B cell (primary cell): ENCODE measurements at regions not wholly inside any gene's neighbourhood (a gene's known extent, or its start where the extent isn't known, plus 50 kb on each side); places are given as distances from the start of the nearest gene placed in this dataset.

Experiments used
- ATAC-seq: fragments of 200-7000 bp; cut with Tn5 transposase; one replicate; pipeline ENCODE4 v1.10.0; 2021; ENCODE audit warnings: low read depth, mild to moderate bottlenecking, moderate number of reproducible peaks, moderate library complexity
- CTCF ChIA-PET: fragments of 350-600 bp; sonication (Branson Sonifier 250); formaldehyde crosslinking; loops from one replicate; lab custom pipeline; 2021; ENCODE audit warnings: antibody characterized with exemption, inconsistent platforms; lab: Charles Lee
- POLR2A ChIA-PET: fragments of 350-600 bp; sonication (Branson Sonifier 250); formaldehyde crosslinking; loops from one replicate; lab custom pipeline; 2021; ENCODE audit warnings: antibody characterized with exemption; lab: Charles Lee
- DNase-seq: peaks from one replicate; pipeline ENCODE4 v3.0.0; 2013
- H2AFZ ChIP-seq: 2 replicates; pipeline ENCODE4 v1.6.1; 2012; ENCODE audit warnings: mild to moderate bottlenecking, low read depth, low read length; ENCODE audit not compliant: insufficient read depth, poor library complexity, severe bottlenecking
- H3K27ac ChIP-seq, 2 donors: 1 replicate in 1 of 2; 2 replicates in 1 of 2; pipeline ENCODE4 v1.5.1; 2012 to 2013; ENCODE audit warnings: low read length in 2 of 2, mild to moderate bottlenecking in 2 of 2, moderate library complexity in 1 of 2
- H3K27me3 ChIP-seq, 4 experiments: fragments of 200-600 bp in 1 of 4; sonication (generic) in 1 of 4; replicated peaks in 1 of 4; 1 replicate in 2 of 4; 2 replicates in 2 of 4; pipeline versions ENCODE4 v1.6.1 to v1.7.0; 2013 to 2016; ENCODE audit warnings: low read length in 3 of 4, mild to moderate bottlenecking in 2 of 4, mixed read lengths in 1 of 4, moderate library complexity in 1 of 4; ENCODE audit not compliant: insufficient read depth in 4 of 4, control insufficient read depth in 3 of 4; ENCODE audit errors: control extremely low read depth in 1 of 4
- H3K36me3 ChIP-seq, 2 experiments: replicated peaks in 1 of 2; 1 replicate in 1 of 2; 2 replicates in 1 of 2; pipeline versions ENCODE4 v1.6.1 to v1.7.1; 2013; ENCODE audit warnings: low read length in 1 of 2; ENCODE audit not compliant: insufficient read depth in 2 of 2, control insufficient read depth in 1 of 2; ENCODE audit errors: control extremely low read depth in 1 of 2, extremely low read depth in 1 of 2
- H3K4me1 ChIP-seq, 2 donors: fragments of 200-600 bp in 1 of 2; sonication (generic) in 1 of 2; 1 replicate in 1 of 2; 2 replicates in 1 of 2; pipeline versions ENCODE4 v1.5.1 to v1.6.1; 2013 to 2017; ENCODE audit warnings: low read length in 2 of 2; ENCODE audit not compliant: control insufficient read depth in 2 of 2, insufficient read depth in 2 of 2
- H3K4me2 ChIP-seq: replicated peaks from 2 replicates; pipeline ENCODE3; 2012; ENCODE audit warnings: mild to moderate bottlenecking, low read depth, low read length; ENCODE audit not compliant: poor library complexity, severe bottlenecking
- H3K4me3 ChIP-seq, 5 experiments: fragments of 200-600 bp in 1 of 5; sonication (generic) in 1 of 5; 1 replicate in 3 of 5; 2 replicates in 2 of 5; pipeline versions ENCODE4 v1.5.1 to v1.7.0; 2011 to 2016; ENCODE audit warnings: low read length in 4 of 5, mild to moderate bottlenecking in 4 of 5, low read depth in 2 of 5, control low read depth in 1 of 5, moderate library complexity in 1 of 5; ENCODE audit not compliant: insufficient read depth in 1 of 5; ENCODE audit errors: control extremely low read depth in 1 of 5, extremely low read depth in 1 of 5
- H3K79me2 ChIP-seq: fragments of 200-600 bp; sonication (generic); one replicate; pipeline ENCODE4 v1.6.0; 2016; ENCODE audit warnings: low read length; ENCODE audit not compliant: control insufficient read depth, insufficient read depth
- H3K9ac ChIP-seq: fragments of 200-600 bp; sonication (generic); 2 replicates; pipeline ENCODE4 v1.6.1; 2017; ENCODE audit warnings: mild to moderate bottlenecking, low read length, moderate library complexity
- H3K9me3 ChIP-seq, 3 donors: one replicate each; pipeline versions ENCODE4 v1.6.1 to v1.7.1; 2013; ENCODE audit warnings: low read length in 2 of 3; ENCODE audit not compliant: control insufficient read depth in 2 of 3, insufficient read depth in 1 of 3; ENCODE audit errors: control extremely low read depth in 1 of 3
- H4K20me1 ChIP-seq: 2 replicates; pipeline ENCODE4 v1.6.0; 2012; ENCODE audit warnings: mild to moderate bottlenecking, low read length; ENCODE audit not compliant: insufficient read depth, control insufficient read depth, poor library complexity, severe bottlenecking
- H3K27ac Mint-ChIP-seq: one replicate; pipeline ENCODE4 v1.8.0; 2021; ENCODE audit warnings: mixed read lengths
- H3K27me3 Mint-ChIP-seq: one replicate; pipeline ENCODE4 v1.8.0; 2021; ENCODE audit warnings: mixed read lengths
- H3K4me1 Mint-ChIP-seq: one replicate; pipeline ENCODE4 v1.8.0; 2021; ENCODE audit warnings: mixed read lengths
- H3K4me3 Mint-ChIP-seq: one replicate; pipeline ENCODE4 v1.8.0; 2021; ENCODE audit warnings: mixed read lengths
- H3K9me3 Mint-ChIP-seq: one replicate; pipeline ENCODE4 v1.8.0; 2022; ENCODE audit warnings: mixed read lengths; ENCODE audit not compliant: insufficient read depth
- CTCF ChIP-seq: fragments of 200-600 bp; IDR thresholded peaks from one replicate; pipeline ENCODE4 v1.8.0; 2022; ENCODE audit warnings: antibody characterized with exemption, mild to moderate bottlenecking
- EZH2 ChIP-seq: IDR thresholded peaks from 2 replicates; pipeline ENCODE4 v1.6.1; 2012; ENCODE audit warnings: borderline replicate concordance, low read depth, mild to moderate bottlenecking, moderate library complexity, low read length; ENCODE audit not compliant: insufficient read depth, poor library complexity, severe bottlenecking
- WGBS: methylation state at CpG from one replicate; pipeline ENCODE4 v1.1.5; 2013; ENCODE audit warnings: missing lambda C conversion rate; ENCODE audit not compliant: insufficient coverage; 5-methylcytosine and 5-hydroxymethylcytosine counted together
- intact Hi-C: fragments of 100-400 bp; cut with micrococcal nuclease; formaldehyde crosslinking; loops from one replicate; pipeline ENCODE4 v1.10.0; 2022

DNA sequence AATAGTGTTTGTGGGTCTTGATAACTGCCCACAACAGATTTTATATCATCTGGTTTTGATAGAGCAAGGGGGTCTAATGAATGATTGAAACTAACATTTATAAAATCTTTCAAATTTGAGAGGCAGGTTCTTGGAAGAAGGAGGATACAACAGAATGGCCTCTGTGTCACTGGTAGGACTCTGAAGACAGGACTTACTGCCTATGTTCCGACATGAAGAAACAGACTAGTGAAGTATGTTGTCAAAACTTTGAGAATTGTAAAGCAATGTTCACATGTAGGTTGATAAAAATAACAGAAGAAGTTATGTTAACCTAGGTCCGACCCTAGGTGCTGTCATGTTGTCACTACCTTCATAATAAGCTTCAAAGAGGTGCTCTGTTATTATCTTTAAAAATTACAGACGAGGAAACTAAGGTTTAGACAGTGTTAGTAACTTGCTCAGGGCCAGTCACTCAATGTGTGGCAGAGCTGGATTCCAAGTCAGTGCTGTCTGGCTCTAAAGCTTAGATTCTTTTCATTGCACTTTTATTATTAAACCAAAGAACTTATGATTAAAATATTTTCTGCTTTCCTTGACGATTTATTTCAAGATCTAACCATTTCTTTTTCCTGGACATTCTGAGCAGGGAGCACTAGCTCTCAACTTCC is 146.2 kb downstream of the RPIA start:
- intact Hi-C loops, result loop anchor here (1.0 to 5.0 kb wide), 3 partner anchors 9 to 230 kb away; no protein-coding TSS in a partner anchor
- ATAC-seq (peak; percentile 13), DNase-seq (peak; percentile 31)
- no peaks in the 10 kb centered on the region for H3K27me3 Mint-ChIP-seq
- ChIA-PET CTCF (interaction anchor here (17.5 kb wide), 1 partner anchor 19 kb away, joined by 577 read pairs; no protein-coding TSS in a partner anchor), POLR2A (interaction anchor here (3.7 to 17.8 kb wide), 2 partner anchors 9 to 20 kb away, joined by 23 to 509 read pairs; no protein-coding TSS in a partner anchor)
- peak overlapping the region; percentile 96 for H3K27ac Mint-ChIP-seq
- peak overlapping the region; percentile 98 to 100 for H3K27ac ChIP-seq
- H4K20me1 ChIP-seq, result no peaks in the 10 kb centered on the region
- 86% methylated on average over 1 of the region's 4 CpGs for WGBS
- peaks cover 78% of the 10 kb centered on the region for H3K79me2 ChIP-seq
- H3K4me1 Mint-ChIP-seq, result peaks cover 81% of the 10 kb centered on the region
- peaks cover 80 to 86% of the 10 kb centered on the region in 2 donors for H3K4me1 ChIP-seq
- H3K9me3 Mint-ChIP-seq, result no peaks in the 10 kb centered on the region
- peaks cover 0 to 2% of the 10 kb centered on the region in 2 experiments for H3K36me3 ChIP-seq
- peaks cover 3 to 16% (median 5%) of the 10 kb centered on the region in 3 donors for H3K9me3 ChIP-seq
- H3K4me2 ChIP-seq, result peak overlapping the region; percentile 76
- H2AFZ ChIP-seq, result no peak overlapping the region
- H3K9ac ChIP-seq, result peak overlapping the region; percentile 57
- H3K4me3 ChIP-seq, result peak overlapping the region in 2 of 5 experiments; percentile 7 to 45
- H3K4me3 Mint-ChIP-seq, result peak overlapping the region; percentile 74
- TF ChIP-seq EZH2, result no peak
- no peak for TF ChIP-seq CTCF
- H3K27me3 ChIP-seq, result no peaks in the 10 kb centered on the region

DNA sequence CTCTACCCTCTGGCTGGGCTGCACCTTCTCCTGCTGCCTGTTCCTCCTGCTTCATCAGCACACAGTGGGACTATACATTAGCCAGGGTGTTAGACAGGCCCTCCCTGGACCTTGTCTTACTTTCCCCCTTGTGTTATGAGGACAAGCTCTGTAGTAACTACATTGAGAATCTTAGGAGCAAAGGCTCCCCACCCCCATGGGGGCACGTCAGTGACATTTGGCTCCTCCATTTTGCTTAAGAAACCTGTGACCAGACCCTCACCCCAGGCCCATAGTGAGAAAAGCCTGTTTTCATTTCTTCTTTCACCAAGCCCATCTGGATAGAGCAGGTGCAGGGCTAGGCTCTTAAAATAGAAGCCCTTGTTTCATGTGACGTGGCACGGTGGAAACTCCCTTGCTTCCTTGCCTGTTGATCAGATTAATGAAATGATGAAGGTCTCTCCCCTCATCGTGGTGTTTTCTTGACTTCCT is 146.7 kb downstream of the RPIA start:
- Mint-ChIP-seq H3K4me3 (peak overlapping the region; percentile 74), H3K4me1 (peaks cover 81% of the 10 kb centered on the region), H3K9me3 (no peaks in the 10 kb centered on the region), H3K27ac (peak overlapping the region; percentile 96), H3K27me3 (no peaks in the 10 kb centered on the region)
- WGBS, result 0% methylated on average over 3 of the region's 4 CpGs
- Histone ChIP-seq H3K27me3 (no peaks in the 10 kb centered on the region), H3K4me3 (peak overlapping the region in 2 of 5 experiments; percentile 7 to 45), H3K4me2 (peak overlapping the region; percentile 76), H3K27ac (peak overlapping the region; percentile 98 to 100), H3K4me1 (peaks cover 80 to 87% of the 10 kb centered on the region in 2 donors), H3K79me2 (peaks cover 80% of the 10 kb centered on the region), H3K9ac (peak overlapping the region; percentile 57), H2AFZ (no peak overlapping the region), H4K20me1 (no peaks in the 10 kb centered on the region), H3K36me3 (peaks cover 0 to 2% of the 10 kb centered on the region in 2 experiments), H3K9me3 (peaks cover 3 to 21% (median 4%) of the 10 kb centered on the region in 3 donors)
- no peak for TF ChIP-seq CTCF
- intact Hi-C loops, result loop anchor here (1.0 to 5.0 kb wide), 3 partner anchors 8 to 231 kb away; no protein-coding TSS in a partner anchor
- CTCF ChIA-PET, result interaction anchor here (1.1 to 17.5 kb wide), 2 partner anchors 18 to 42 kb away, joined by 4 to 577 read pairs; no protein-coding TSS in a partner anchor
- peak; percentile 85 for ATAC-seq
- POLR2A ChIA-PET, result interaction anchor here (3.7 to 17.8 kb wide), 2 partner anchors 9 to 19 kb away, joined by 23 to 509 read pairs; no protein-coding TSS in a partner anchor
- DNase-seq, result peak; percentile 91
